Right lobe of liver (tissue), 6 donors: ENCODE measurements at regions not wholly inside any gene's neighbourhood (a gene's known extent, or its start where the extent isn't known, plus 50 kb on each side); places are given as distances from the start of the nearest gene placed in this dataset.

Experiments
- ATAC-seq, 4 donors: fragments of 200-7000 bp; cut with Tn5 transposase; one replicate each; pipeline ENCODE4 v1.9.1; 2020; ENCODE audit warnings: mild to moderate bottlenecking in 4 of 4, moderate library complexity in 4 of 4
- DNase-seq, 3 donors: peaks; one replicate each; pipeline ENCODE4 v3.0.0-alpha.2; 2020
- H3K27ac ChIP-seq, 3 donors: fragments of 200-600 bp; one replicate each; pipeline ENCODE4 v1.8.0; 2022
- H3K27me3 ChIP-seq, 2 donors: fragments of 200-600 bp; one replicate each; pipeline ENCODE4 v1.8.0; 2022
- H3K36me3 ChIP-seq, 4 donors: fragments of 200-600 bp; sonication (generic) in 1 of 4; one replicate each; pipeline versions ENCODE4 v1.5.1 to v1.8.0; 2017 to 2022; ENCODE audit warnings: control low read depth in 1 of 4
- H3K4me1 ChIP-seq, 4 donors: fragments of 200-600 bp; sonication (generic) in 1 of 4; one replicate each; pipeline versions ENCODE4 v1.5.1 to v1.8.0; 2017 to 2022; ENCODE audit warnings: control low read depth in 1 of 4
- H3K4me3 ChIP-seq, 3 donors: fragments of 200-600 bp; one replicate each; pipeline ENCODE4 v1.8.0; 2022
- H3K9me3 ChIP-seq, 4 donors: fragments of 200-600 bp; sonication (generic) in 1 of 4; one replicate each; pipeline versions ENCODE4 v1.5.1 to v1.8.0; 2017 to 2022; ENCODE audit warnings: control low read depth in 1 of 4
- CTCF ChIP-seq, 4 donors: fragments of 200-600 bp in 3 of 4; fragments of 450-650 bp in 1 of 4; IDR thresholded peaks; one replicate each; pipeline versions ENCODE4 v1.5.1 to v1.8.0; 2016 to 2022; ENCODE audit warnings: antibody characterized with exemption in 4 of 4, mild to moderate bottlenecking in 2 of 4
- POLR2A ChIP-seq: fragments of 450-650 bp; IDR thresholded peaks from one replicate; pipeline ENCODE4 v1.6.1; 2017; ENCODE audit warnings: antibody characterized with exemption, mild to moderate bottlenecking
- WGBS: methylation state at CpG from one replicate; pipeline ENCODE4 v1.1.6; 2018; ENCODE audit warnings: low coverage, low lambda C conversion rate; ENCODE audit not compliant: insufficient coverage; ENCODE audit errors: missing lambda C conversion rate; 5-methylcytosine and 5-hydroxymethylcytosine counted together
- intact Hi-C, 2 donors: fragments of 100-400 bp; cut with DNase I; formaldehyde crosslinking; loops; one replicate each; pipeline versions ENCODE4 v1.11.2 to v1.14.1; 2022
- donor health status: DM: no; HTN: yes; CAD: no.
- donor health status: DM: no; HTN: no; CAD: no.
- donor health status: DM: no; HTN: no; CAD: no.
- donor health status: DM: no; HTN: yes; CAD: no.
- donor health status: DM: no; HTN: yes; CAD: no.

DNA sequence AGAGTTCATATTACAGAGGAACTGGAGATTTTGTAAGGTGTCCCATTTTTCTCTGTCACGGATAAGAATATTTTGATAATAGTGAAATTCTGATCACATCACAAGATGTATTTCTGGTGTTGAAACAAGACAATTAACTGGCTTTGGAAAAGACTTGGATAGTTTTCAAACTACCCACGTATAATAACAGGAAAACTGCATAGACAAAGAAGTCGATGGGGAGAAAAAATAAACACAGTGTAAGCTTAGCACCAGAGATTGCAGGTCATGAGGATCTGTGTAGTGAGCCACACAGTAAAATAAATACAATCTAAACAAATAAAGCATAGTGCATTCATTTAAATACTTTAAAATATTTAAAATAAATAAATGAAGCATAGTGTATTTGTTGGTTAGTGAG, 452.3 kb upstream of the ADAMTS5 start:
- no peak for TF ChIP-seq POLR2A
- no peak for TF ChIP-seq CTCF (IDR thresholded peaks at IDR 0.05)
- Histone ChIP-seq H3K27ac (no peak overlapping the region), H3K4me3 (no peak overlapping the region), H3K4me1 (no peaks in the 10 kb centered on the region), H3K27me3 (no peaks in the 10 kb centered on the region), H3K36me3 (no peaks in the 10 kb centered on the region), H3K9me3 (no peaks in the 10 kb centered on the region)
- 32% methylated on average over 3 of the region's 3 CpGs for WGBS
- intact Hi-C loops, result no loop called here
- peak in 2 of 4 donors; percentile 25 to 31 for ATAC-seq
- no peak for DNase-seq

- Histone ChIP-seq H3K4me3 (no peak overlapping the region), H3K4me1 (no peaks in the 10 kb centered on the region), H3K9me3 (no peaks in the 10 kb centered on the region), H3K27me3 (no peaks in the 10 kb centered on the region), H3K36me3 (no peaks in the 10 kb centered on the region), H3K27ac (no peak overlapping the region)
- ATAC-seq, result no peak
- intact Hi-C loops, result no loop called here
- 56% methylated on average over 1 of the region's 1 CpG for WGBS
- TF ChIP-seq CTCF (IDR thresholded peaks at IDR 0.05), result no peak
- TF ChIP-seq POLR2A, result no peak
- no peak for DNase-seq
Measured at GRCh38 chr21:27418346-27418745, 451.5 kb upstream of the ADAMTS5 start.

DNA sequence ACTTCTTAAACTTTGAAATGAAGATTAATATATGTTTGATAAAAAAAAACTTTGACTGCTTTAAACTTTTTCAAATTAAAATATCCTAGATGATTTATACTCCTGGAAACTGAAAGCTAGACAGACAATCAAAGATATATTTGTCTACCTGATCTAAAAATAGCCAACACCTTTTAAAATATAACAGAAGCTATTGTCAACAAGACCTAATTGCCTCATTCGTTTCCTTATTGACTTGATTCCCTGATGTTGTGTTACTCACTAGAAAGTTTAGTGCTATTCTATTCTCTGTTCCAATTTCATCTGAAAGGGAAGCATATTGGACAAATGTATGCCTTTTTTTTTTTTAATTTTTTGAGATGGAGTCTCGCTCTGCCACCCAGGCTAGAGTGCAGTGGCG, 445.6 kb upstream of the ADAMTS5 start:
- ATAC-seq (no peak), DNase-seq (no peak)
- 50% methylated on average over 3 of the region's 3 CpGs for WGBS
- Histone ChIP-seq H3K4me1 (no peaks in the 10 kb centered on the region), H3K27ac (no peak overlapping the region), H3K9me3 (no peaks in the 10 kb centered on the region), H3K36me3 (no peaks in the 10 kb centered on the region), H3K27me3 (no peaks in the 10 kb centered on the region), H3K4me3 (no peak overlapping the region)
- intact Hi-C loops, result no loop called here
- TF ChIP-seq POLR2A (no peak), CTCF (IDR thresholded peaks at IDR 0.05) (no peak)

DNA sequence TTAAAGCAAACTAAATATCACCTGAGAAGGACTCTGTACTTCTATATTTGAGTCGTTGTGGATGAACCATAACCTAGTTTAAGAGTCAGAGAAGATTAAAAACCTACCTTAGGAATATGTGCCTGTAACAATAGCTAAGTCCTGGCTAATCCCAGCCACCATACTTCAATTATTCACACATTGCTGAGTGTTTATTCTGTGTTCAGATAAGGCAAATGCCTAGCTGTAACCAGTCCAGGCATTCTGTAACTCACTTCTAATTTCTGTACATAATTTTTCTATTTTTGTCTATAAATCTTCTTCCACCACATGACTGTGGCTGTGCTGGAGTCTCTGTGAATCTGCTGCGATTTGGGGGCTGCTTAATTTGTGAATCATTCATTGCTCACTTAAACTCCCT, 441.9 kb upstream of the ADAMTS5 start:
- Histone ChIP-seq H3K9me3 (no peaks in the 10 kb centered on the region), H3K27ac (no peak overlapping the region), H3K4me1 (no peaks in the 10 kb centered on the region), H3K4me3 (no peak overlapping the region), H3K36me3 (no peaks in the 10 kb centered on the region), H3K27me3 (no peaks in the 10 kb centered on the region)
- intact Hi-C loops, result no loop called here
- ATAC-seq (no peak), DNase-seq (no peak)
- TF ChIP-seq POLR2A (no peak), CTCF (IDR thresholded peaks at IDR 0.05) (no peak)
- 41% methylated on average over 2 of the region's 2 CpGs for WGBS

GRCh38 chr21:27407271-27407670, 440.4 kb upstream of the ADAMTS5 start:
- intact Hi-C loops, result no loop called here
- Histone ChIP-seq H3K36me3 (no peaks in the 10 kb centered on the region), H3K9me3 (no peaks in the 10 kb centered on the region), H3K4me3 (no peak overlapping the region), H3K4me1 (no peaks in the 10 kb centered on the region), H3K27me3 (no peaks in the 10 kb centered on the region), H3K27ac (peak overlapping the region in 1 of 3 donors; percentile 20)
- TF ChIP-seq CTCF (IDR thresholded peaks at IDR 0.05) (no peak), POLR2A (no peak)
- DNase-seq, result no peak
- whole genome bisulfite sequencing, result 60% methylated on average over 5 of the region's 5 CpGs
- no peak for ATAC-seq
